ENCODE measurements at regions not wholly inside any gene's neighbourhood (a gene's known extent, or its start where the extent isn't known, plus 50 kb on each side); places are given as distances from the start of the nearest gene placed in this dataset.
"Not testable (repeated sequence)": the region's sequence is repeated elsewhere in the genome, so short reads cannot be mapped to it uniquely, and the experiment has no call there.

DNA sequence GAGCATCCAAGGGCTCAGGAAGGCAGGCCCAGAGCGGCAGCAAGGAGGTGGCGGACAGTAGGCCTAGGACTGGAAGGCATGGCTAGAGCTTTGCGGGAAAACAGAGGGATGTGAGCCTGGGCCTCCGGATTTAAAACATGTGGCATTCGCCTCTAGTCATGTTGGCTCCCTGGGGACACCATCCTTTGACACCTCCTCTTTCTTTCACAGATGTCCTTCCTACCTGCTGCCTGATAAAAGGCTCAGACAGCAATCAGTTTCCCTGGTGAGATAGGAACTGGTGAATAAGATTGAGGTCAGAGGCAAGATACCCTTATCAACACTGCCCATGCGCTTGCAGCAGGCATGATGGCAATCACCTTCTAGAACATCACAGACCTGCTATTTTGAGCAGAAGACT is 277.6 kb downstream of the SIPA1L2 start:
- no peak for DNase-seq (ENCODE audit: low read depth, low spot score)

DNA sequence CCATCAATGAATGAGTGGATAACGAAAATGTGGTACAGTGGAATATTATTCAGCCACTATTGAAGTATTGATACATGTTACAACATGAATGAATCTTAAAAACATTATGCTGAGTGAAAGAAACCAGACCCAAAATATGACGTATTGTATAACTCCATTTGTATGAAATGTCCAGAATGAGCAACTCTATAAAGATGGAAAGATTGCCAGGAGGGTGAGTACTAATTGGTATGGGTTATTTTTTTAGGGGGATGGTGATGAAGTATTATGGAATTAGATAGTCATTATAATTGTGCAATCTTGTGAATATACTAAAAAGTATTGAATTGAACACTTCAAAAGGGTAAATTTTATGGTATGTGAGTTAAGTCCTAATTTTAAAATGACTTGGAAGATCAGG is 278.6 kb downstream of the SIPA1L2 start:
- no peak for DNase-seq (ENCODE audit: low read depth, low spot score)

DNA sequence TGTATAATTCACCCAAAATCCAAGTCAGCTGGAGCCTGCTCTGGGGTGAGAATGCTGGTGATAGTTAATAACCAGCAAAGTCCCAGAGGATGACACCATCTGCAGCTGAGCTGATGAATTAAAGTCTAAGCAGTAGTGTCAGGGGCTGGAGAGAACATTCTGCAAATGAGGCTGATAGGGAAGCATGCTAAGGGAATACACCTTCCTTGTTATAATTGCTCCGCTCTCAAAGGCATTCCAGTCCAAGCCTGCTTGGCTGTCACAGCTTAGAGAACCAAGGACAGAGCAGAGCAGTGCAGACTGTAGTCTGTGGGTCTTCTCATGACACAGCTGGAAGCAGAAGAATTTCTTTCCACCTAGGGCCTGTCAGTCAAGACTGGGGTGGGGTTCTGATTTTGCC is 283.1 kb downstream of the SIPA1L2 start:
- no peak for DNase-seq (ENCODE audit: low read depth, low spot score)

DNA sequence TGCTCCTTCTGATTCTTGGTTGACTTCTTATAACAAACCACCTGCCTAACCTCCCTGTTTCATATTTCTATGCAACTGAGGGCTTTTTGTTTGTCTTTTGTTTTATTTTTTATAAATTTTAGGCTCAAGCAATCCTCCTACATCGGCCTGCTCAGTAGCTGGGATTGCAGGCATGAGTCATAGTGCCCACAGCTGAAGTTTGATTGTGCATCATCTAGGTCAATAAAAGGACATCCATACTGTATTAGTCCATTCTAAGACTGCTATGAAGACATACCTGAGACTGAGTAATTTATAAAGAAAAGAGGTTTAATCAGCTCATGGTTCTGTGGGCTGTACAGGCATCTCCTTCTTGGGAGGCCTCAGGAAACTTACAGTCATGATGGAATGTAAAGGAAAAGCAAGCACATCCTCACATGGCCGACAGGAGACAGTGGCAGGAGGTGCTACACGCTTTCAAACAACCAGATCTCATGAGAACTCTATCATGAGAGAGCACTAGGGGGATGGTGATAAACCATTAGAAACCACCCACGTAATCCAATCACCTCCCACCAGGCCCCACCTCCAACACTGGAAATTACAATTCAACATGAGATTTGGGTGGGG is 285.0 kb downstream of the SIPA1L2 start:
- DNase-seq (ENCODE audit: low read depth, low spot score): no peak

DNA sequence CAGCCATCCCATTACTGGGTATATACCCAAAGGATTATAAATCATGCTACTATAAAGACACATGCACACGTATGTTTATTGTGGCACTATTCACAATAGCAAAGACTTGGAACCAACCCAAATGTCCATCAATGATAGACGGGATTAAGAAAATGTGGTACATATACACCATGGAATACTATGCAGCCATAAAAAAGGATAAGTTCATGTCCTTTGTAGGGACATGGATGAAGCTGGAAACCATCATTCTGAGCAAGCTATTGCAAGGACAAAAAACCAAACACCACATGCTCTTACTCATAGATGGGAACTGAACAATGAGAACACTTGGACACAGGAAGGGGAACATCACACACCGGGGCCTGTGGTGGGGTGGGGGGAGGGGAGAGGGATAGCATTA is 285.7 kb downstream of the SIPA1L2 start:
- DNase-seq (ENCODE audit: low read depth, low spot score): not testable (repeated sequence)

DNA sequence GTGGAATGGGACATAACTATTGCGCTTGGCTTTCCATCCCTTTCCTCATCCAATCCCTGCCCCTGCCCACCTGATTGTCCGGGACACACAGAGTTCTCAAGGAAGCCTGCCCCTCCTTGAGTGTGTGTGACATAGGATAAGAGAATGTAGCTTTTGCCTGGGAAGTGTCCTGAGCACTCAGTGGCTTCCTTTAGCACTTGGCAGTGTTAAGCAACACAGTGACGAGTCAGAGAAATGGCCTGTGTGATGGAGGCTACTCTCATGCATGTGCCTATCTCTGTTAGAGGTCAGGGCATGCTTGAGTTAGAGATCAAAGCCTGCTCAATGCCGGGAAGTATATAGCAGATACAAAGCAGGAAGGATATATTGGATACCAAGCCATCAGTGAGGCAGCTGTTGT is 289.5 kb downstream of the SIPA1L2 start:
- DNase-seq (ENCODE audit: low read depth, low spot score): no peak

DNA sequence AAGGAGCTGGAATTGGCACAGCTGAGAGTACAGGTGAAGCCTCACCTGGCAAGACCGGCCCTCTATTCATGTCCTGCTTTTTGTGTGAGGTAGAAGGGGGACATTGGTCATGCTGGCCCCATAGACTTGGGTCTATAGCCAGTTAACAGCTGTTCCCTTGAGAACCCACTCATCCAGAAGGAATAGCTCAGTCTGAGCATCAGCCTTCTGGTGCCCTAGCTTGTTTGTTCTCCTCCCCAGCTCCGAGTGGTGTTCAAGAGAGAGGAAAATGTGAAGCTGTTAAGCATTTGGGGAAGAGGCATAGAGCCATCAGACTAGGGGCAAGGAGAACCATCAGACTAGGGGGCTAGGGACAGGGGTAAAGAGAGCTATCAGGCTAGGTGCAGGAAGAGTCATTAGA is 290.9 kb downstream of the SIPA1L2 start:
- no peak for DNase-seq (ENCODE audit: low read depth, low spot score)

DNA sequence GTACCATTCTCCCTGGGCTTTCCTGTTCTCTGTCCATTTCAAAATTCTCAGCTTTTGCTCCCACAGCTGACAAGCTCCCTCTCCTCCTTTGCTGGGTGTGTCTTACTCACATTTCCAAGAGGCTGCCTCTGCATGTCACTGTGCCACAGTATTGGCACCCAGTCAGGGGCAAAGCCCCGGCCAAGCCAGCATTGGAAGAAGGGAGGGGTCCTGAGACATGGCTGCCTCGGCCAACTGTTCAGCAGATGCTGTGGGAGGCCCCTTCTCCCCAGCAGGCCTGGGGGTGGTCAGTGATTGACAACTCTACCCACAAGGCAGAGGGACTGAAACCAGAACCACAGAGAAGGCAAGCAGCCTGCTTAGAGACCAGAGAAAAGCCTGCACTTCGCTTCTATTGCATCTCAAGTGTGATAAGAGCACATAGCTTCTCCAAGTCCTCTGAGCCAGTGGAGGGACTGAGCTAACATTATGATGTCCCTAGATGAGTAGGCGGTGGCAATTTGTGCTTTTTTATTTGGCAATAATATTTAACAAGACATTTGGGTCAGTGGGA is 294.1 kb downstream of the SIPA1L2 start:
- no peak for DNase-seq (ENCODE audit: low read depth, low spot score)

DNA sequence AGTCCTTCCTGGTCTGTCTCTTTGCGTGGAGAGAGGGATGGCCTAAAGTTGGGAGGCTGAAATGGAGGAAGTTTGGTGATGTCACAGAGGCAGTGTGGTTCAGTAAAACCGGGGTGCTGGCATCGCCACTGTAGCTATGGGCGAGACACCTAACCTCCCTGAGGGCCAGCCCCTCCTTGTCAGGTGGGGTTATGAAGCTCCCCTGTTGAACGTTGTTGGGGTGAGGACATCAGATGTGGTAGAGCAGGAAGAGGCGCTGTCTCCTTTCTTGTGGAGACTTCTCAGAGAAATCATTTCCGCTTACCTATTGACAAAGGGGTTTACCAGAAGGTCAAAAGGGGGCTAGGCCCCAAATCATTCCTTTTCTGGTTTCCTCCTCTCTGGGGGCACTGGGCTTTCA is 294.7 kb downstream of the SIPA1L2 start:
- no peak for DNase-seq (ENCODE audit: low read depth, low spot score)

DNA sequence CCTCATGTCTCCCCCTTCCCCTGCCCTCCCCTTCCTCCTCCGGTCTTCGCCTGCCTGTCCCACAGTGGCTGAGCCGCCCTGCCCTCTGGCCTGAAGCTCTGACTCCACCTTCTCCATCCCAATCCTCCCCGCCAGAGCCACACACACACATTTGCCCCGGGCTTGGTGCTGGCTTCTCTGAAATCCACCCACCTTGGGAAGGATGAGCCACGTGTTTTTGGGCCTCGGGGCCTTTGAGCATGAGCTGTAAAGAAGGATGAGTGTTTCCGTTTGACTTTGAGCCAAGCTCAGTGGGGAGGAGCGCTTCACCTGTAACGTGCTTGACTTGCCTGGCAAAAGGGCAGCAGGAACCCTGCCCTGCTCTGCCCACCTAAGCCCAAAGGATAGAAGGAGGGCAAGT is 295.1 kb downstream of the SIPA1L2 start:
- DNase-seq (ENCODE audit: low read depth, low spot score): peak; percentile 78

DNA sequence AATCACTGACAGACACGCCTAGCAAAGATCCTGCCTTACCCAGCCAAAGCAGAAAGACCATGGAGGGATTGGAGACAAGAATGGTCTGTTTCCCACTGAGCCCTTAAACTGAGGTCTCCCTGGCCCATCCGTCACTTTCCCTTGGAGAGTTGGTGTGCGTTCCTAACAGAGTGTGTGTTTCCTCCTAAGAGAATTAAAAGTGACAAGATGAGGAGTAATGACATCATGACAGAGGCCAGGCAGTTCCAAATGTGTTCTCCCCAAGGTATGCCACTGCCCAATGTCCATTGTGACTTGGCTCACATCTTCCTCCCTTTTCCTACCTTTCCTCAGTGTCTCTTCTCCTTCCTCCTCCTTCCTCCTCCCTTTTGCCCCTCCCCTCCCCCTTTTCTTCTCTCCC is 295.7 kb downstream of the SIPA1L2 start:
- DNase-seq (ENCODE audit: low read depth, low spot score): no peak

DNA sequence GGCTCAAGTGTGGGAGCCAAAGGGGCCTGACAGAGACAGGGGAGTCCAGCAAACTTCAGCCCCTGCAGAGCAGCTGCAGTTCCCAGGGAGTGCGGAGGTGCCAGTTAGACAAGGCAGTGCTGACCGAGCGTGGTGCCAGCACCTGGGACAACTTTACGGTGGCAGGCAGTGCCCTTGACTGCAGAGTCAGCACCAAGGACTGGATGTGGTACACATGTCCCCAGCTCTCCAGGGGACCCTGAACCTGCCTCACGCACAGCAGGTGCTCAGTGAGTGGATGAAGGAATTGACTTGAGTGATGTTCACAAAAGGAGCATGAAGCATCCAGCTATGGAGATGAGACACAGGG is 296.5 kb downstream of the SIPA1L2 start:
- DNase-seq (ENCODE audit: low read depth, low spot score): no peak

DNA sequence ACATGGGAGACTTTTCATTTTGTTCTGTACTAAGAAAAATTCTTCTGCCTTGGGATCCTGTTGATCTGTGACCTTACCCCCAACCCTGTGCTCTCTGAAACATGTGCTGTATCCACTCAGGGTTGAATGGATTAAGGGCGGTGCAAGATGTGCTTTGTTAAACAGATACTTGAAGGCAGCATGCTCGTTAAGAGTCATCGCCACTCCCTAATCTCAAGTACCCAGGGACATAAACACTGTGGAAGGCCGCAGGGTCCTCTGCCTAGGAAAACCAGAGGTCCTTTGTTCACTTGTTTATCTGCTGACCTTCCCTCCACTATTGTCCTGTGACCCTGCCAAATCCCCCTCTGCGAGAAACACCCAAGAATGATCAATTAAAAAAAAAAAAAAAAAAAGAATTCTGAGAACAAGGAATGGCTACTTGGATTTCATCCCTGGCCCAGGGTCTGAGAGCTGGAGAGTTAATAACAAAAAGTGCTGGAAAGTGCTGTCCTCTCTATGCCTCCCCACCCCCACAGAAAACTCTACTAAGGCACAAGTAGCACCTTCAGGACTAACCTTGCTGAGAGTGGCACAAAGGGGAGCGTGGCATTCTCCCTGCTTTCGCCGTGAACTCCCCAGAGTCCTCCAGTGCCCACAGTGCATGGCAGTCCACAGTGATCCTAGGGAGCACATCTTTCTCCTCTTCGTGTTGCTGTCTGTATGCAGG is 297.1 kb downstream of the SIPA1L2 start:
- not testable (repeated sequence) for DNase-seq (ENCODE audit: low read depth, low spot score)

DNA sequence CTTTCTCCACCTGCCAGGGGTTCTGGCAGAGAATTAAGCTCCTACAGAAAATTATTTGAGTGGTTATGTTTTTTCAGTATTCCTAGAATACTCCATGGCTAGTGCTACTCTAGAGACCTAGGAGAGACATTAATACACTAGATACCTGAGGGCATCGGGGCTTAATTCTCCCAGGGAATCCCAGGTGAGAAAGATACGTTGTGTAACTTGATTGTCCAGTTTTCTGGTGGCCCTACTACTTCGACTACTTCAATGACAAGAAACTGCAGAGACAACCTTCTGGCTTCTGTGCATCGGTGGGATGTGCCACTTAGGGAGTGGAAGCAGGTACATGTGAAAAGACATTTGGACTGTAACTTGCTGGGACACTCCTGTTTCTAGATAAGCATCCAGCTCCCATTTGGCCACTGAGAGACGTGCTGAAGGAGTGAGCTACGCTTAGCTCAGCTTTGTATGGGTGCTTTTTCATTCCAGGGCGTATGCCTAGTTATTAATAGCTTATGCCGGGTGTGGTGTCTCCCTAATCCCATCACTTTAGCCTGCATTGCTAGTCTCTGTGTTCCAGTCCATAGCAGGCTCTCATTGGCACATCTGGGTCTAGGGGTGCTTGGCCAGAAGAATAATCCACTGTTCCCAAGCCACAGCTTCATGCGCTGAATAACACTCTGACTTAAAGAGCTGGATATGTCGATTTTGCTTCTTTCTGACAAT is 300.7 kb downstream of the SIPA1L2 start:
- DNase-seq (ENCODE audit: low read depth, low spot score): no peak

DNA sequence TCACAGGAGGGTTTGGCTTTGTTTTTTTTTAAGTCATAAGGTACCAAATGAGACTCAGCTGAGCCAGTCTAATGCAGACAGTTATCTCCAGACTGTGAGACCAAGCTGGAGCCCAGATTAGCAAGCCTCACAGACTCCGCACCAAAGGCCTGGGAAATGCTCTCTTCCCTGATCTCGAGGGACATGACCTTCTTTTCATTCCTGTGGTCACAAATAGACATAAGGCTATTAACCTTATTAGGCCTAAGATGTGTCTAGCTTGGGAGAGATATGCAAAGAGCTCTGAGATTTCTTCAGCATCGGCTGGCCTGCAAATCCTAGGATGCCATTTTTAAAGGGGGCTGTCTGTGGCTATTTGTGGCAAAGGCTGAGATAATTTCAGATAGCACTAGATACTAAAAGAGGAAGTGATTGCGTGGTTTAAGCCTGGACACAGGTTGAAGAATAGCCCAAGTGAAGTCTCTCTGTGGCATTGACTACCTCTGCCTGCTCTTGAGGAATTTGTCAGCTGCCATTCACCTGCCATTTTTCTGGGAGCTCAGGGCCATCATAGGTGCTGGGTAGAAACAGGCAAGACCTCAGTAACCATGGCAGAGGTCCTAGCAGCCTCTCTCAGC is 301.3 kb downstream of the SIPA1L2 start:
- DNase-seq (ENCODE audit: low read depth, low spot score): no peak

DNA sequence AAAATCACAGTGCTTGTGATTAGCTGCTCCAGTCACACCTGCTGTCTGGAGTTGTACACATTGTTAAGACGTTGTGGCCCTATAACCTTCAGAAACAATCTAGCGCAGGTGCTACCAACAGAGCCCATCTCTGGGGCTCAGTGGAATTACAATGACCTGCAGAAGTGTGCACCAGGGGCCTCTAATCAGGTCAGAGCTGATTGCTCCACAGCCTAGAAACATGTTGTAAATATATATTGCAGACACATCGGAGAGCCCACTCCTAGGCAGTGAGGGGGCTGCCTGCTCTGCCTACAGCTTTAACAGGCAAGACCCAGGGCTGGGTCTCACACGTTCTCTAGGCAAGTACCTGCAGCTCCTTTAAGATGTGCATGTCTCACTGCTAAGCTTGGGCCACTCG is 302.0 kb downstream of the SIPA1L2 start:
- DNase-seq (ENCODE audit: low read depth, low spot score): no peak

DNA sequence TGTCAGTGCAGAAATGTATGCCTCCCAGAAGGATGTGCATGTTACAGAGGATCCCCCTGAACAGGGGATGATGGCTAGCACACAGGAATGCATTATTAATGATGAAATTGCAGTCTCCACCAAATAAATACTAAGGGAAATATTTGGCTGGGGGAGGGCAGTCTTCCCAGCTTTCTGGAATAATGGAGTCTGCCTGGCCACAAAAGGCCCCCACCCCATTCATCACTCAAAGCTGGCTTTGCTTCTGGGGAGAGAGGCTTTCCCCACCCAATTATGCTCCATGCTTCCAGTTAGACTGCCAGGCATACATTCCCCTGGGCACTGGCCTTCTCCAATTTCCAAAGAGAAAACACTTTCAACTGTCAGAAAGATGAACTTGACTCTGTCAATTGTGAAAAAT is 302.7 kb downstream of the SIPA1L2 start:
- no peak for DNase-seq (ENCODE audit: low read depth, low spot score)

DNA sequence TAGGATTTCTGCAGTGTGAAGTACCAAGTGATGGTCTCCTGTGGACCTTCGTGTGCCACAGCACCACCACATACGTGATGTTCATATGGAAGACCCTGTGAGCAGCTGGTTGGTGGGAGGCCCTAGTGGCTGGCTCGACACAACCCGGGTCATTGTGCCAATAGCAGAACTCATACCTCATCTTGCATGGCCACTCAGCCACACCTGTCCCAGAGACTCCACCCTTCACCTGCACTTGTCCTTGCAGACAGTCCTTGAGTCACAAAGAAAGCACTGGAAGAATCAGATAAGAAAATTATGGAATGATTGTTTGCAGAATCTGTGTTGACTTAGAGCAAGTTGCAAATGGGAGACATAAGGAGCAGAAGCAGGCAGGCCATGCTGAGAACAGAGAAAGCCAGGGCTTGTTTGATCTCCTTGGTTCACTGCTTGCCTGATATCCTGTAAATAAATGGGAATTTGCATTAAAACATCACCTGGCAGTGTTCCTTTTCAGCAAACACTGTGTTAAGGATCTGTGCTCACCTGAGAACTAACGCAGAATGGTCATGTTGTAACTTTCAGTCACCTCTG is 307.7 kb downstream of the SIPA1L2 start:
- no peak for DNase-seq (ENCODE audit: low read depth, low spot score)

DNA sequence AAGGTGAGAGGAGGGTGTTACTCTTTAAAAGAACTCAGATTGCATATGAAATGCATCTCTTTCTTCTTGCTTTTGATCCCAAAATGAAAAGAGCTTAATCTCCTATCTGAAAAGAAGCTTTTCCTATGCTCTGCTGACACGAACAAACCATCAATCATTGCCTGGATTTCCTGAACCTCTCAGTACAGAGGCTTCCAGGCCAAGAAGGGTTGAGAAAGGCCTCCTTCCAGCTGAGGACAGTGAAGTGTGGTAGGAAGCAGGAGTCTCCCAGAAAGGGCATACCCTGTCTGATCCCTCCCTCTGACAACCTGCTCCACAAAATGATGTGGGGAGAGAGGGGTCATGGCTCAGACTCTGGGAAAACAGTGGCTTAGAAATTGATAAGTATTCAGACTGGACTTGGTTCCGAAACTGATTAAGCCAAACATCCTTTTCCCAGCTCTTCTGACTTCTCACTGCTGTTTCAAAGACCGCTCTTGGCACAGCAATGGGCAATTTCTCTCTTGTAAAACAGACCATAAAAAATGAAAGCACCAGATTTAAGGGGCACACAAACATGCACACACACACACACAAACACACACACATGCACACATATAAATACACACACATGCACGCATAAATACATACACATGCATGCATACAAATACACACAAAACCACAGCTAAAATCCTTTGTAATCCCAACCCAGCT is 310.3 kb downstream of the SIPA1L2 start:
- DNase-seq (ENCODE audit: low read depth, low spot score): no peak

DNA sequence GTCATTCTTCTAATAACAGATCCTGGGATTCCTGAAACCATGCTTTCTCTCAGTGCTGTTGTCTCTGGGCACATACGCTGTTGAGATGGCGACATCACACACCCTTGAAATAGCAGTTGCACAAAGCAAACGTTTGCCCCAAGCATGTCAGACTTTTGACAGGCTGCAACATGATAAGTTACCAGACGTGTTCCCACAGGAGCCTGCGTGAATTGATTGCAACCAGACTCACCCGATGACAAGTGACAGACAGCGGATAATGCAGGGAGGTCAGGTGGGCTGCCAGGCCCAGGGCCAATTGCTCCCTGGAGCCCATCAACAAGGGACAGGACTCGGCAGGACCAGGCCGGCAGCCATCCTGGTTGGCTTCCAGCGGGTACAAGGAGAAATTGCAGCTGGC is 310.9 kb downstream of the SIPA1L2 start:
- DNase-seq (ENCODE audit: low read depth, low spot score): peak; percentile 78

DNA sequence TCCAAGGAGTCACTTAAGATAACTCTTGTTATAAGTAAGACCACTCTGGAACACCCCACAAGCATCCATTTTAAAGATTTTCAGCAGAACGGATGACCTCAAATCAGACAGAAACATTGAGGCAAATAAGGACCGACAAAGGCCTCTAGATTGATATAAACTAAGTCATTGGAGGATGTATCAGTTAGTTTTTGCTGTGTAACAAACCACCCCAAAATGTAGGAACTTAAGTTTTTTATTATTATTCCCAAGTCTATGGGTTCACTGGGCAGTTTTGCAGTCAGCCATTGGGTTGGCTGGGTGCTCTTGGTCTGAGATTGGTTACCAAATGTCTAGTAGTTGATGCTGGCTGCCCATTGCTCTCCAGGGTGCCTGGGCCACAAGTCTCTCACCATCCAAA is 311.8 kb downstream of the SIPA1L2 start:
- no peak for DNase-seq (ENCODE audit: low read depth, low spot score)

DNA sequence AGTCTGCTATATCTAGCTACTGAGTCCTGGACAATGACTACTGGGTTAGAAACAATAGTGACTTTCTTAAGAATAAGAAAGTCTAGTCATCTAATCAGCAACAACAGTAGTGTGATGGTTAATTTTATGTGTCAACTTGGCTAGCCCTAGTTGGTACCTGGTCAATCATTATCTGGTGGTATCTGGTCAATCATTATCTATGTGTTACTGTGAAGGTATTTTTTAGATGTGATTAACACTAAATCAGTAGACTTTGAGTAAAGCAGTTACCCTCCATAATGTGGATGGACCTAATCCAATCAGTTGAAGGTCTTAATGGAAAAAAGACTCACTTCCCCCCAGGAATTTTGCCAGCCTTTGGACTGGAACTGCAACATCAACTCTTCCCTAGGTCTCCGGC is 312.6 kb downstream of the SIPA1L2 start:
- no peak for DNase-seq (ENCODE audit: low read depth, low spot score)

All from ELF-1 (cell line).